GM23338 (cell line): ENCODE measurements at regions not wholly inside any gene's neighbourhood (a gene's known extent, or its start where the extent isn't known, plus 50 kb on each side); places are given as distances from the start of the nearest gene placed in this dataset.

Source experiments
- CREB1 ChIP-seq: fragments of 250-450 bp; sonication (Bioruptor Pico); IDR thresholded peaks from 2 replicates; pipeline ENCODE4 v1.5.0; 2020; ENCODE audit warnings: low read depth, mild to moderate bottlenecking, moderate library complexity
- CTCF ChIP-seq, 2 experiments: fragments of 200-600 bp in 1 of 2; sonication (generic) in 1 of 2; conservative IDR thresholded peaks; 2 replicates each; pipeline versions ENCODE4 v1.5.1 to v1.6.1; 2016 to 2017; ENCODE audit warnings: antibody characterized with exemption in 2 of 2, low read depth in 2 of 2, mild to moderate bottlenecking in 2 of 2, moderate library complexity in 1 of 2
- ETS1 ChIP-seq: IDR thresholded peaks from 2 replicates; pipeline ENCODE4 v1.6.1; 2016; ENCODE audit warnings: antibody characterized with exemption
- EZH2 ChIP-seq: fragments of 200-600 bp; sonication (generic); IDR thresholded peaks from one replicate; pipeline ENCODE4 v1.8.0; 2017; ENCODE audit warnings: antibody characterized with exemption, mild to moderate bottlenecking, low read depth; ENCODE audit not compliant: unreplicated experiment
- EZH2phosphoT487 ChIP-seq: fragments of 200-600 bp; sonication (generic); IDR thresholded peaks from one replicate; pipeline ENCODE4 v1.8.1; 2018; ENCODE audit warnings: antibody characterized with exemption; ENCODE audit not compliant: unreplicated experiment
- JUNB ChIP-seq: IDR thresholded peaks from one replicate; pipeline ENCODE4 v1.6.1; 2016; ENCODE audit warnings: antibody characterized with exemption; ENCODE audit not compliant: unreplicated experiment
- NANOG ChIP-seq: IDR thresholded peaks from 2 replicates; pipeline ENCODE4 v1.6.1; 2016; ENCODE audit warnings: antibody characterized with exemption, borderline replicate concordance
- POLR2AphosphoS5 ChIP-seq: IDR thresholded peaks from 2 replicates; pipeline ENCODE4 v1.6.1; 2016; ENCODE audit warnings: antibody characterized with exemption, low read depth
- REST ChIP-seq: IDR thresholded peaks from one replicate; pipeline ENCODE4 v1.6.1; 2018; ENCODE audit warnings: antibody characterized with exemption; ENCODE audit not compliant: unreplicated experiment
- STAT1 ChIP-seq: IDR thresholded peaks from one replicate; pipeline ENCODE4 v1.6.1; 2016; ENCODE audit warnings: antibody characterized with exemption; ENCODE audit not compliant: unreplicated experiment
- ZNF114 ChIP-seq: fragments of 250-450 bp; sonication (Bioruptor Pico); IDR thresholded peaks from 2 replicates; pipeline ENCODE4 v1.5.0; 2020; ENCODE audit warnings: mild to moderate bottlenecking, moderate library complexity

GRCh38 chr22:23431337-23432072 lies 148.6 kb downstream of the IGLL1 start:
- TF ChIP-seq EZH2phosphoT487 (no peak), CTCF (conservative IDR thresholded peaks at IDR 0.05; ENCODE audit: low read depth in 2 of 2) (no peak), POLR2AphosphoS5 (no peak), REST (no peak), EZH2 (no peak), CREB1 (CRISPR knock-in tag) (no peak), ETS1 (no peak), ZNF114 (no peak), JUNB (no peak), STAT1 (no peak), NANOG (no peak)
